Kidney epithelial cell (primary cell): ENCODE measurements at regions not wholly inside any gene's neighbourhood (a gene's known extent, or its start where the extent isn't known, plus 50 kb on each side); places are given as distances from the start of the nearest gene placed in this dataset.

Experiments
- DNase-seq: peaks from one replicate; pipeline ENCODE4 v3.0.0-alpha.2; 2010; ENCODE audit warnings: low read depth
- H3K27me3 ChIP-seq: 2 replicates; pipeline ENCODE4 v1.6.0; 2011; ENCODE audit warnings: low read length; ENCODE audit not compliant: control insufficient read depth, insufficient read depth
- H3K36me3 ChIP-seq: 2 replicates; pipeline ENCODE4 v1.5.1; 2011; ENCODE audit warnings: low read length; ENCODE audit not compliant: control insufficient read depth, insufficient read depth
- H3K4me3 ChIP-seq: 2 replicates; pipeline ENCODE4 v1.5.1; 2011; ENCODE audit warnings: low read depth, mild to moderate bottlenecking, control low read depth, low read length
- CTCF ChIP-seq: IDR thresholded peaks from 2 replicates; pipeline ENCODE4 v1.5.1; 2011; ENCODE audit warnings: mild to moderate bottlenecking, moderate library complexity, low read length, control low read depth, inconsistent platforms; ENCODE audit not compliant: insufficient read depth, poor library complexity, severe bottlenecking

- Histone ChIP-seq H3K36me3 (no peaks in the 10 kb centered on the region), H3K27me3 (peaks cover 36% of the 10 kb centered on the region), H3K4me3 (no peak overlapping the region)
- no peak for TF ChIP-seq CTCF
- DNase-seq = no peak
Measured at GRCh38 chr2:126975671-126976655, 77.3 kb downstream of the TEX51 start.

GRCh38 chr2:126976721-126977328, 78.1 kb downstream of the TEX51 start:
- no peak for TF ChIP-seq CTCF
- Histone ChIP-seq H3K27me3 (peaks cover 33% of the 10 kb centered on the region), H3K36me3 (no peaks in the 10 kb centered on the region), H3K4me3 (no peak overlapping the region)
- no peak for DNase-seq

- TF ChIP-seq CTCF = no peak
- Histone ChIP-seq H3K27me3 (peaks cover 23% of the 10 kb centered on the region), H3K36me3 (no peaks in the 10 kb centered on the region), H3K4me3 (no peak overlapping the region)
- no peak for DNase-seq
Measured at GRCh38 chr2:126978333-126978732, 79.6 kb downstream of the TEX51 start.

- Histone ChIP-seq H3K27me3 (peaks cover 19% of the 10 kb centered on the region), H3K4me3 (no peak overlapping the region), H3K36me3 (no peaks in the 10 kb centered on the region)
- TF ChIP-seq CTCF = no peak
- DNase-seq = no peak
Measured at GRCh38 chr2:126979039-126980003, 80.6 kb downstream of the TEX51 start.

- no peak for DNase-seq
- TF ChIP-seq CTCF = no peak
- H3K4me3 ChIP-seq = no peak overlapping the region
- H3K27me3 ChIP-seq = peaks cover 11% of the 10 kb centered on the region
- H3K36me3 ChIP-seq = no peaks in the 10 kb centered on the region
Measured at GRCh38 chr2:126981476-126981875, 82.8 kb downstream of the TEX51 start.
